GM12878 (cell line): ENCODE measurements at regions not wholly inside any gene's neighbourhood (a gene's known extent, or its start where the extent isn't known, plus 50 kb on each side); places are given as distances from the start of the nearest gene placed in this dataset.

Source experiments
- ATF2 ChIP-seq: IDR thresholded peaks from 2 replicates; pipeline ENCODE4 v1.6.1; 2012; ENCODE audit warnings: low read length, inconsistent platforms
- CTCF ChIP-seq, 3 experiments: IDR thresholded peaks in 2 of 3; conservative IDR thresholded peaks in 1 of 3; 2 replicates each; pipeline ENCODE4 v1.5.1; 2011; ENCODE audit warnings: low read depth in 3 of 3, low read length in 3 of 3, mild to moderate bottlenecking in 3 of 3, control low read depth in 2 of 3, moderate library complexity in 2 of 3, inconsistent platforms in 1 of 3, mixed read lengths in 1 of 3; ENCODE audit not compliant: control insufficient read depth in 2 of 3, insufficient read depth in 1 of 3; ENCODE audit errors: extremely low read depth in 1 of 3
- IKZF2 ChIP-seq, 2 experiments: fragments of 450-650 bp; IDR thresholded peaks; 2 replicates each; pipeline ENCODE4 v1.6.1; 2017; ENCODE audit warnings: mild to moderate bottlenecking in 2 of 2, moderate library complexity in 2 of 2
- JUNB ChIP-seq: IDR thresholded peaks from 2 replicates; pipeline ENCODE4 v1.6.1; 2016; ENCODE audit warnings: antibody characterized with exemption, mild to moderate bottlenecking
- MYC ChIP-seq: IDR thresholded peaks from 2 replicates; pipeline ENCODE4 v1.6.1; 2011; ENCODE audit warnings: mild to moderate bottlenecking, low read length, moderate library complexity, inconsistent platforms; ENCODE audit not compliant: insufficient read depth, insufficient replicate concordance, insufficient read length, severe bottlenecking
- NFIC ChIP-seq: IDR thresholded peaks from 2 replicates; pipeline ENCODE4 v1.6.1; 2012; ENCODE audit warnings: low read depth, mild to moderate bottlenecking, inconsistent platforms, low read length, moderate library complexity
- POLR2AphosphoS2 ChIP-seq: IDR thresholded peaks from 2 replicates; pipeline ENCODE4 v1.6.1; 2011; ENCODE audit warnings: low read depth, mild to moderate bottlenecking, low read length, improper control_type of control experiment, moderate library complexity
- SMAD1 ChIP-seq: fragments of 450-650 bp; IDR thresholded peaks from 2 replicates; pipeline ENCODE4 v1.6.1; 2018; ENCODE audit warnings: mild to moderate bottlenecking, low read depth; ENCODE audit not compliant: partially characterized antibody
- TBL1XR1 ChIP-seq: IDR thresholded peaks from 2 replicates; pipeline ENCODE4 v1.6.1; 2012; ENCODE audit warnings: low read depth, low read length, improper control_type of control experiment
- TCF7 ChIP-seq: IDR thresholded peaks from 2 replicates; pipeline ENCODE4 v1.6.1; 2014; ENCODE audit warnings: antibody characterized with exemption, borderline replicate concordance
- USF1 ChIP-seq: IDR thresholded peaks from 2 replicates; pipeline ENCODE4 v1.6.1; 2011; ENCODE audit warnings: borderline replicate concordance, low read depth, mild to moderate bottlenecking, moderate library complexity, mixed read lengths, low read length; ENCODE audit not compliant: insufficient read depth; ENCODE audit errors: extremely low read length
- ZZZ3 ChIP-seq: IDR thresholded peaks from 2 replicates; pipeline ENCODE4 v1.6.1; 2011; ENCODE audit warnings: low read depth; ENCODE audit not compliant: control insufficient read depth, insufficient read length
- TF ChIP-seq, protein P1 (sequence below): IDR thresholded peaks from 2 replicates; pipeline ENCODE4 v1.6.1; 2012; ENCODE audit warnings: low read depth, low read length, improper control_type of control experiment

GRCh38 chr13:107586216-107586615 is 629.1 kb downstream of the LIG4 start:
- no peak for TF ChIP-seq CTCF (IDR thresholded peaks at IDR 0.05 in 2 of 3, conservative IDR thresholded peaks at IDR 0.05 in 1 of 3; ENCODE audit: control insufficient read depth in 2 of 3, extremely low read depth in 1 of 3, insufficient read depth in 1 of 3, low read depth in 3 of 3, low read length in 3 of 3)
- TF ChIP-seq TBL1XR1, result no peak
- TF ChIP-seq POLR2AphosphoS2, result no peak
- no peak for TF ChIP-seq SMAD1
- no peak for TF ChIP-seq NFIC
- TF ChIP-seq IKZF2 (IDR thresholded peaks at IDR 0.05), result no peak
- no peak for TF ChIP-seq TCF7
- TF ChIP-seq JUNB, result no peak
- TF ChIP-seq MYC, result no peak
- TF ChIP-seq ZZZ3, result no peak
- no peak for TF ChIP-seq USF1
- TF ChIP-seq, protein P1, sequence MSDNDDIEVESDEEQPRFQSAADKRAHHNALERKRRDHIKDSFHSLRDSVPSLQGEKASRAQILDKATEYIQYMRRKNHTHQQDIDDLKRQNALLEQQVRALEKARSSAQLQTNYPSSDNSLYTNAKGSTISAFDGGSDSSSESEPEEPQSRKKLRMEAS, result no peak
- no peak for TF ChIP-seq ATF2
